HL-60 (cell line): ENCODE measurements at regions not wholly inside any gene's neighbourhood (a gene's known extent, or its start where the extent isn't known, plus 50 kb on each side); places are given as distances from the start of the nearest gene placed in this dataset.

Source experiments
- DNase-seq, 2 experiments: peaks; one replicate each; pipeline ENCODE4 v3.0.0-alpha.2; 2010 to 2020; ENCODE audit warnings: low read depth in 1 of 2, low spot score in 1 of 2
- H3K27ac ChIP-seq: fragments of 250-450 bp; sonication (Bioruptor Pico); replicated peaks from 2 replicates; pipeline ENCODE4 v1.5.1; 2020; ENCODE audit warnings: mild to moderate bottlenecking, moderate library complexity
- H3K27me3 ChIP-seq: fragments of 250-450 bp; sonication (Bioruptor Pico); 2 replicates; pipeline ENCODE4 v1.5.1; 2021; ENCODE audit warnings: mild to moderate bottlenecking, moderate library complexity; ENCODE audit not compliant: insufficient read depth, poor library complexity, severe bottlenecking
- H3K4me3 ChIP-seq: replicated peaks from 2 replicates; pipeline ENCODE4 v1.5.1; 2011; ENCODE audit warnings: mild to moderate bottlenecking, control low read depth, low read length; ENCODE audit not compliant: insufficient read depth
- CTCF ChIP-seq: IDR thresholded peaks from one replicate; pipeline ENCODE4 v1.5.1; 2011; ENCODE audit warnings: low read length, control low read depth, inconsistent platforms; ENCODE audit not compliant: insufficient read depth
- GABPA ChIP-seq: IDR thresholded peaks from 2 replicates; pipeline ENCODE4 v1.6.1; 2012; ENCODE audit warnings: low read depth
- POLR2AphosphoS5 ChIP-seq: IDR thresholded peaks from 2 replicates; pipeline ENCODE4 v1.6.1; 2012; ENCODE audit warnings: low read depth
- SPI1 ChIP-seq: IDR thresholded peaks from 2 replicates; pipeline ENCODE4 v1.6.1; 2012; ENCODE audit warnings: low read depth, mild to moderate bottlenecking, borderline replicate concordance
- TF ChIP-seq, protein P1 (sequence below): IDR thresholded peaks from 2 replicates; pipeline ENCODE4 v1.6.1; 2012; ENCODE audit warnings: low read depth; ENCODE audit not compliant: insufficient replicate concordance

DNA sequence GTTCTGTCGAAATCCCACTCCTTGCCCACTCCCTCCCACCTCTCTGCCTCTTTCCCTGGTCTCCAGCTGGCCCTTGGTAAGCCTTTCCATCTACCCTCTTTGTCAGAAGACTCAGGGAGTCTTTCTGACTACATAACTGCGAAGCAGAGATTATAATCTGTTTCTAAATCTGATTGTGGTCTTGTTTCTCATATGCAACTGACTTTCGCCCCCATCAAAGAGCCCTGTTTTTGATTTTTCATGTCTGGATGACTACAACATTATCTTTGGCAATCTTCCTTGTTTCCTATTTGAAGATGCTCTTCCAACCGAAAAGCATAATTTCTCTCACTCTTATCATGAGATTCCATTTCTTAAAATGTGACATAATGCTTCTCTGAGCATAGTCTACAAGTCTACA lies 218.2 kb upstream of the ADAMTSL1 start:
- no peak for DNase-seq
- H3K4me3 ChIP-seq = no peak overlapping the region
- no peak overlapping the region for H3K27ac ChIP-seq
- TF ChIP-seq GABPA = no peak
- TF ChIP-seq, protein P1, sequence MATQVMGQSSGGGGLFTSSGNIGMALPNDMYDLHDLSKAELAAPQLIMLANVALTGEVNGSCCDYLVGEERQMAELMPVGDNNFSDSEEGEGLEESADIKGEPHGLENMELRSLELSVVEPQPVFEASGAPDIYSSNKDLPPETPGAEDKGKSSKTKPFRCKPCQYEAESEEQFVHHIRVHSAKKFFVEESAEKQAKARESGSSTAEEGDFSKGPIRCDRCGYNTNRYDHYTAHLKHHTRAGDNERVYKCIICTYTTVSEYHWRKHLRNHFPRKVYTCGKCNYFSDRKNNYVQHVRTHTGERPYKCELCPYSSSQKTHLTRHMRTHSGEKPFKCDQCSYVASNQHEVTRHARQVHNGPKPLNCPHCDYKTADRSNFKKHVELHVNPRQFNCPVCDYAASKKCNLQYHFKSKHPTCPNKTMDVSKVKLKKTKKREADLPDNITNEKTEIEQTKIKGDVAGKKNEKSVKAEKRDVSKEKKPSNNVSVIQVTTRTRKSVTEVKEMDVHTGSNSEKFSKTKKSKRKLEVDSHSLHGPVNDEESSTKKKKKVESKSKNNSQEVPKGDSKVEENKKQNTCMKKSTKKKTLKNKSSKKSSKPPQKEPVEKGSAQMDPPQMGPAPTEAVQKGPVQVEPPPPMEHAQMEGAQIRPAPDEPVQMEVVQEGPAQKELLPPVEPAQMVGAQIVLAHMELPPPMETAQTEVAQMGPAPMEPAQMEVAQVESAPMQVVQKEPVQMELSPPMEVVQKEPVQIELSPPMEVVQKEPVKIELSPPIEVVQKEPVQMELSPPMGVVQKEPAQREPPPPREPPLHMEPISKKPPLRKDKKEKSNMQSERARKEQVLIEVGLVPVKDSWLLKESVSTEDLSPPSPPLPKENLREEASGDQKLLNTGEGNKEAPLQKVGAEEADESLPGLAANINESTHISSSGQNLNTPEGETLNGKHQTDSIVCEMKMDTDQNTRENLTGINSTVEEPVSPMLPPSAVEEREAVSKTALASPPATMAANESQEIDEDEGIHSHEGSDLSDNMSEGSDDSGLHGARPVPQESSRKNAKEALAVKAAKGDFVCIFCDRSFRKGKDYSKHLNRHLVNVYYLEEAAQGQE = no peak
- H3K27me3 ChIP-seq = no peaks in the 10 kb centered on the region

DNA sequence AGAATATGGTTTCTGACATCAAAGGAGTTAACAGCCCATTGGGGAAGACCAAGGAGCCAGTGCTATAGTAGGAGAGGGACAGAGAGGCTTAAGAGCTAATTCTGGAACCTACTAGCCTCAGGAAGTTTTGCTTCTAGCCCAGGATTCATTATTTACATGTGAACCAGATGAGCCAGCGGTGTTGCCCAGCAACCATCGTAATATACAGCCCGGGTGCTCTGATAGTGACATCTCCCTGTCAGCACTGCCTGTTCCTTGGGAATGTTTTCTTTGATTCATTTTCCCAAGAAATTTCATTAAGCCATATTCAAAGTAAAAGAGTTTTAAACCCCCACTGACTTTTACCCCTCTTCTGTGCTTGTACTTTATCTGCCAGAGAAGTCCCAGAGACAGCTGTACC lies 217.4 kb upstream of the ADAMTSL1 start:
- no peak overlapping the region for H3K4me3 ChIP-seq
- TF ChIP-seq GABPA = no peak
- TF ChIP-seq, protein P1 = no peak
- no peak for TF ChIP-seq SPI1
- TF ChIP-seq POLR2AphosphoS5 = no peak
- TF ChIP-seq CTCF = no peak
- no peaks in the 10 kb centered on the region for H3K27me3 ChIP-seq
- no peak overlapping the region for H3K27ac ChIP-seq
- no peak for DNase-seq

GRCh38 chr9:18260521-18260920 lies 213.4 kb upstream of the ADAMTSL1 start:
- H3K27ac ChIP-seq = no peak overlapping the region
- no peaks in the 10 kb centered on the region for H3K27me3 ChIP-seq
- TF ChIP-seq POLR2AphosphoS5 = no peak
- TF ChIP-seq GABPA = no peak
- no peak for DNase-seq
- no peak overlapping the region for H3K4me3 ChIP-seq

GRCh38 chr9:18261181-18261580 lies 212.8 kb upstream of the ADAMTSL1 start:
- TF ChIP-seq POLR2AphosphoS5 = no peak
- TF ChIP-seq, protein P1 = no peak
- TF ChIP-seq SPI1 = no peak
- TF ChIP-seq CTCF = no peak
- no peak for TF ChIP-seq GABPA
- no peak overlapping the region for H3K27ac ChIP-seq
- H3K4me3 ChIP-seq = no peak overlapping the region
- H3K27me3 ChIP-seq = no peaks in the 10 kb centered on the region
- no peak for DNase-seq
